ENCODE measurements at regions not wholly inside any gene's neighbourhood (a gene's known extent, or its start where the extent isn't known, plus 50 kb on each side); places are given as distances from the start of the nearest gene placed in this dataset.

DNA sequence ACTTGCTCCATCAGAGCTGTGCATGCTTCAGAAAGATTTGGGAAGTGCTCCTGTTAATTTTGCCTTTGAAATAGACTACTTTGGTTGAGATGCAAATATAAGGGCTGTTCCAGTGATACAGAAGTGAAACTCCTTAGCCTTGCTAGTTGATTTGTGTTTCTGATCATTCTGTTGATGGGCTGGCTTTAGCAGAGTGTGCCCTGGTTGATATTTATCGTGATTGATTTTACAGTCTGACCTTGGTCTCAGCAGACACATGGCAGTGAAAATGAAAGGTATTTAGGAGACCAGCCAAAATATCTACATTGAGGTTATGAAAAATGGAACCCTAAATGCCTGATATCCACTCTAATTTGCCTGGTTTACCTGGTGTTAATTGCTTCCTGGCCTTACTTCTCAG is 122.1 kb upstream of the CEP162 start:
- H3K4me3 ChIP-seq (ENCODE audit: low read length in 2 of 2): no peak overlapping the region
- no peak overlapping the region for H3K27ac ChIP-seq (ENCODE audit: low read depth in 1 of 2, low read length in 1 of 2)
- 90% methylated on average over 1 of the region's 1 CpG for WGBS
- H3K36me3 ChIP-seq (ENCODE audit: control insufficient read depth in 2 of 2, insufficient read depth in 2 of 2, low read length in 1 of 2): no peaks in the 10 kb centered on the region
- no peaks in the 10 kb centered on the region for H3K4me1 ChIP-seq (ENCODE audit: control insufficient read depth in 2 of 2, insufficient read depth in 2 of 2, low read length in 2 of 2)
- no peaks in the 10 kb centered on the region for H3K9me3 ChIP-seq (ENCODE audit: control insufficient read depth in 2 of 2, insufficient read depth in 1 of 2, low read length in 1 of 2)
- H3K27me3 ChIP-seq (ENCODE audit: control insufficient read depth in 2 of 2, insufficient read depth in 1 of 2, low read length in 1 of 2): no peaks in the 10 kb centered on the region
- no peak for DNase-seq (ENCODE audit: low read depth in 6 of 9, low spot score in 9 of 9)

DNA sequence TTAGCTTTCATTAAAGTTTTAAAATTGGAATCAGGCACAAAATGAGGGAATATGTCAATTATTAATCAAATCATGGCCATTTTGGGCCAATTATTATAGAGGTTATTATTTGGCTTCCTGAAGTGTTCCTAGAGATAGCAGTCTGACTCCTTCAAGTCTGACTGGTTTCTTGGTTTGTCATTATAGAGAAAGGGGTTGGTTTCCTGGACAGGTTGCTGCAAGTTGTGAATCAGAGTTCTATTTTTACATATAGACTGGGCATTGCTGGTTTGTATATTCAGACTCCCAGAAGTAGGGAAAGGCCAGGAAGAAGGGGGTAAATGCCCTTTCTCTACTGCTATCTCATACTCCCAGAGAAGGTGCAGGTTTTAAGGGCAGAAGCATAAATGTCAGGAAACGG is 121.4 kb upstream of the CEP162 start:
- no peak overlapping the region for H3K27ac ChIP-seq (ENCODE audit: low read depth in 1 of 2, low read length in 1 of 2)
- H3K36me3 ChIP-seq (ENCODE audit: control insufficient read depth in 2 of 2, insufficient read depth in 2 of 2, low read length in 1 of 2): no peaks in the 10 kb centered on the region
- no peaks in the 10 kb centered on the region for H3K27me3 ChIP-seq (ENCODE audit: control insufficient read depth in 2 of 2, insufficient read depth in 1 of 2, low read length in 1 of 2)
- no peaks in the 10 kb centered on the region for H3K4me1 ChIP-seq (ENCODE audit: control insufficient read depth in 2 of 2, insufficient read depth in 2 of 2, low read length in 2 of 2)
- no peak for DNase-seq (ENCODE audit: low read depth in 6 of 9, low spot score in 9 of 9)
- H3K4me3 ChIP-seq (ENCODE audit: low read length in 2 of 2): no peak overlapping the region
- WGBS: 72% methylated on average over 1 of the region's 1 CpG
- no peaks in the 10 kb centered on the region for H3K9me3 ChIP-seq (ENCODE audit: control insufficient read depth in 2 of 2, insufficient read depth in 1 of 2, low read length in 1 of 2)

DNA sequence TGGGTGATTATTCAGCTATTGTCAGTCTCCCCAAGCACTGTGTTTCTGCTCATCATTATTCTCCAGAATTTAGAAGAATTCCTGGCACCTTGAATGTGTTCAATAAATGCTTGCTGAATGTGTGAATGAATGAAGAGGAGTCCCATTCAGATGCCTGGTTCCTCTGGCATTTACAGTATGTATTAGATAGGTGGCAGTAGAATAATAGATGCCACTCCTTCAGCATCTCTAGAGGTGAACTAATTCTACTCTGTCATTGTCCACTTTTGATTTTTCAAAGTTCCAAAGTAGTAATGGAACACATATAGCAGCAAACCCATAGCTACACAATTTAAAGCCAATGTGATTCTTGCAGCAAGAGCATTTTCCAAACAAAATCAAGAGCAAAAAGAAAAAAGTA is 118.9 kb upstream of the CEP162 start:
- Histone ChIP-seq H3K9me3 (ENCODE audit: control insufficient read depth in 2 of 2, insufficient read depth in 1 of 2, low read length in 1 of 2) (no peaks in the 10 kb centered on the region), H3K4me1 (ENCODE audit: control insufficient read depth in 2 of 2, insufficient read depth in 2 of 2, low read length in 2 of 2) (no peaks in the 10 kb centered on the region), H3K4me3 (ENCODE audit: low read length in 2 of 2) (no peak overlapping the region), H3K36me3 (ENCODE audit: control insufficient read depth in 2 of 2, insufficient read depth in 2 of 2, low read length in 1 of 2) (no peaks in the 10 kb centered on the region), H3K27ac (ENCODE audit: low read depth in 1 of 2, low read length in 1 of 2) (no peak overlapping the region), H3K27me3 (ENCODE audit: control insufficient read depth in 2 of 2, insufficient read depth in 1 of 2, low read length in 1 of 2) (no peaks in the 10 kb centered on the region)
- DNase-seq (ENCODE audit: low read depth in 6 of 9, low spot score in 9 of 9): no peak

DNA sequence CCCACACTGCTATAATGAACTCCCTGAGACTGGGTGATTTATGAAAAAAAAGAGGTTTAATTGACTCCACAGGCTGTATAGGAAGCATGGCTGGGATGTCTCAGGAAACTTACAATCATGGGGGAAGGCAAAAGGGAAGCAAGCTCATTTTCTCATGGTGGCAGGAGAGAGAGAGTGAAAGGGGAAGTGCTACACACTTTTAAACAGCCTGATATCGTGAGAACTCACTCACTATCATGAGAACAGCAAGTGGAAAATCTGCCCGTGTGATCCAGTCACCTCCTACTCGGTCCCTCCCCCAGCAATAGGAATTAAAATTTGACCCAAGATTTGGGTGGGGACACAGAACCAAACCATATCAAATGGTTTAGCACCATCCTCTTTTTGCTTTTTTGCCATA is 116.6 kb upstream of the CEP162 start:
- H3K4me3 ChIP-seq (ENCODE audit: low read length in 2 of 2): no peak overlapping the region
- no peak for DNase-seq (ENCODE audit: low read depth in 6 of 9, low spot score in 9 of 9)
- WGBS: 61% methylated on average over 3 of the region's 3 CpGs

DNA sequence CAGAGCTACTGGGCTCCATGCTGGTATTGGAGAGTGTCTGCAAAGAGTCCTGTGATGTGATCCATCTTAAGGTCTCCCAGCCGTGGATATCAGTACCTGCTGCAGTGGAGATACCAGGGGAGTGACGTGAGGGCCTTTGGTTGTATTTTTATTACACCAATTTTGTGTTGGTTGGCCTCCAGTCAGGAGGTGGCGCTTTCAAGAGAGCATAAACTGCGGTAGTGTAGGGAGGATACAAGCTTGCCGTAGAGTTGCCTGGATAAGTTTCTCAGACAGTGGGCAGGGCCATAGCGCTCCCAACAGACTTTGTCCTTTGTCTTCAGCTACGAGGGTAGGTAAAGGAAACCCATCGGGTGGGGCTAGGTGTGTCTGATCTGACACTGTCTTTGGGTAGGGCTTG is 113.0 kb upstream of the CEP162 start:
- Histone ChIP-seq H3K27ac (ENCODE audit: low read depth in 1 of 2, low read length in 1 of 2) (no peak overlapping the region), H3K4me3 (ENCODE audit: low read length in 2 of 2) (no peak overlapping the region), H3K27me3 (ENCODE audit: control insufficient read depth in 2 of 2, insufficient read depth in 1 of 2, low read length in 1 of 2) (no peaks in the 10 kb centered on the region), H3K4me1 (ENCODE audit: control insufficient read depth in 2 of 2, insufficient read depth in 2 of 2, low read length in 2 of 2) (no peaks in the 10 kb centered on the region), H3K36me3 (ENCODE audit: control insufficient read depth in 2 of 2, insufficient read depth in 2 of 2, low read length in 1 of 2) (no peaks in the 10 kb centered on the region), H3K9me3 (ENCODE audit: control insufficient read depth in 2 of 2, insufficient read depth in 1 of 2, low read length in 1 of 2) (no peaks in the 10 kb centered on the region)
- DNase-seq (ENCODE audit: low read depth in 6 of 9, low spot score in 9 of 9): no peak
- 87% methylated on average over 8 of the region's 8 CpGs for WGBS

More for the DNA sequence above, 116.6 kb upstream of the CEP162 start:
- H3K36me3 ChIP-seq (ENCODE audit: control insufficient read depth in 2 of 2, insufficient read depth in 2 of 2, low read length in 1 of 2): no peaks in the 10 kb centered on the region
- H3K27me3 ChIP-seq (ENCODE audit: control insufficient read depth in 2 of 2, insufficient read depth in 1 of 2, low read length in 1 of 2): no peaks in the 10 kb centered on the region
- no peak overlapping the region for H3K27ac ChIP-seq (ENCODE audit: low read depth in 1 of 2, low read length in 1 of 2)
- H3K4me1 ChIP-seq (ENCODE audit: control insufficient read depth in 2 of 2, insufficient read depth in 2 of 2, low read length in 2 of 2): no peaks in the 10 kb centered on the region
- no peaks in the 10 kb centered on the region for H3K9me3 ChIP-seq (ENCODE audit: control insufficient read depth in 2 of 2, insufficient read depth in 1 of 2, low read length in 1 of 2)

DNA sequence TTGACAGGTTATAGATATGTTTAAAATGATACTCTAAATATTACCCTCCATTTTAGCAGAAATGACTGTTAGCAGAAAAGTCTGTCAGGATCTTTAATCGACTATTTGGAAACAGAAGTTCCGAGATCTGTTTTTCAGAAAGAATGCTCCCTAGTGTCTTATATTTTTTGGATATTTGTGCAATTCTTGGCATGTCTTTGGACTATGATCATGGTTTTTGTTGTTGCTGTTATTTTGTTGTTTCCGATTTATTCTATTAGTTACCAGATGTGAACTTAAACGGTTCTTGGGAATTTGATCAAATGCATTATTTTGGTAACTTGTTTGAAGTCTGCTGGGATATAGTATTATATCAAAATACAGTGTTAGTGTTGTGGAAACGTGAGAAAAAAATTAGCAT is 106.4 kb upstream of the CEP162 start:
- no peak for DNase-seq (ENCODE audit: low read depth in 6 of 9, low spot score in 9 of 9)
- no peak overlapping the region for H3K27ac ChIP-seq (ENCODE audit: low read depth in 1 of 2, low read length in 1 of 2)

DNA sequence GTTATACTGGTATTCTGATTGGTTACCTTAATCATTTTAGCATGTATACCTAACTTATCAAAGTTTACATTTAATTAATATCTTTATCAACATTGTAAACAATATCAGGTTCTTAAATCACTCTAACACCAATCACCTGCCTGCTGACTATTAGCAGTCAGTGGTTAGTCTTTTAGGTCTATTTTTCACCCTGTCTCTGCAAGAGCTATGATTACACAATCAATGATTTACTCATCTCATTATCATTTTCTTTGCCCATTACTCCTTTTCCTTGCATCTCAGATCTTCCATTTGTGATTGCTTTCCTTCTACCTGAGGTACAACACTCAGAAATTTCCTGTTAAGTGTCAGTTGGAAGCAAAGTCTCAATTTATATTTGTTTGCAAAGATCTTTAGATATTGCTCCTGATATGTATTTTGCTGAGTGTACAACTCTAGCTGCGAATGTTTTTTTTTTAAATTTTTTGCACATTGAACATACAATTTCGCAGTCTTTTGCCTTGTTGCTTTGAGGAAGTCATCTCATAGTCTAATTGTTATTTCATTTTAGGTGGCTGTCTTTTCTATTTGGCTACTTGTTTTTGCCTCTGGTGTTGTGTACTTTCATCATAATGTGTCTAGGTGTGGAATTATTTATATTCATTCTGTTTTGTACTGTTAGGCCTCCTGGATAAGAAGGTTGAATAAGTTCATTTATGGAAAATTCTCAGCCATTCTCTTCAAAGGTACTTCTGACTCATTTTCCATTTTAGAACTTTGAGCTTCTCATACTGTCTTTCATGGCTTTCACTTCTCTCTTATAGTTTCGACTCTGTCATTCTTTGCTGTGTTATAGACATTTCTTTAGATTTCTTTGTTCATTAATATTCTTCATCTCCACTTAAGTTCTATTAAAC is 104.9 kb upstream of the CEP162 start:
- no peaks in the 10 kb centered on the region for H3K36me3 ChIP-seq (ENCODE audit: control insufficient read depth in 2 of 2, insufficient read depth in 2 of 2, low read length in 1 of 2)
- no peak for DNase-seq (ENCODE audit: low read depth in 6 of 9, low spot score in 9 of 9)
- H3K9me3 ChIP-seq (ENCODE audit: control insufficient read depth in 2 of 2, insufficient read depth in 1 of 2, low read length in 1 of 2): no peaks in the 10 kb centered on the region
- no peaks in the 10 kb centered on the region for H3K4me1 ChIP-seq (ENCODE audit: control insufficient read depth in 2 of 2, insufficient read depth in 2 of 2, low read length in 2 of 2)
- no peak overlapping the region for H3K27ac ChIP-seq (ENCODE audit: low read depth in 1 of 2, low read length in 1 of 2)
- no peak overlapping the region for H3K4me3 ChIP-seq (ENCODE audit: low read length in 2 of 2)
- WGBS: 92% methylated on average over 3 of the region's 3 CpGs
- no peaks in the 10 kb centered on the region for H3K27me3 ChIP-seq (ENCODE audit: control insufficient read depth in 2 of 2, insufficient read depth in 1 of 2, low read length in 1 of 2)

More for the DNA sequence above, 106.4 kb upstream of the CEP162 start:
- no peaks in the 10 kb centered on the region for H3K36me3 ChIP-seq (ENCODE audit: control insufficient read depth in 2 of 2, insufficient read depth in 2 of 2, low read length in 1 of 2)
- H3K4me1 ChIP-seq (ENCODE audit: control insufficient read depth in 2 of 2, insufficient read depth in 2 of 2, low read length in 2 of 2): no peaks in the 10 kb centered on the region
- no peak overlapping the region for H3K4me3 ChIP-seq (ENCODE audit: low read length in 2 of 2)
- 82% methylated on average over 5 of the region's 5 CpGs for WGBS
- no peaks in the 10 kb centered on the region for H3K9me3 ChIP-seq (ENCODE audit: control insufficient read depth in 2 of 2, insufficient read depth in 1 of 2, low read length in 1 of 2)
- no peaks in the 10 kb centered on the region for H3K27me3 ChIP-seq (ENCODE audit: control insufficient read depth in 2 of 2, insufficient read depth in 1 of 2, low read length in 1 of 2)

DNA sequence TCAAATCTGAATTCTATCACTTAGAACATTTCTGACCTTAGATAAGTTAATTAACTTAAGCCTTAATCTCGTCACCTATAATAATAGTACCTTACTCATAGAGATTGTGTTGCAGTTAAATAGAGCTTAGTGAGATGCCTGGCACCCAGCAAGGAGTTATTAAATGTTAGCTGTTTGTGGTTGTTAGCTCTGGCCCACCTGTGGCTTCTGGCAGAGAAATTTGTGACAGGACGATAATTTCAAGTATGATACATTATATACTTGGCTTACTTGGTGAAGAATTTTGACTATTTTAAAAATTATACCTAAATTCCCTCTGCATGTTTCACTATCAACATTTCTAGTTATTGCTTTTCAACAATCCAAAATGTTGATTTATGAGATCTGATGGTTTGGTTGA is 102.9 kb upstream of the CEP162 start:
- H3K9me3 ChIP-seq (ENCODE audit: control insufficient read depth in 2 of 2, insufficient read depth in 1 of 2, low read length in 1 of 2): no peaks in the 10 kb centered on the region
- no peak overlapping the region for H3K4me3 ChIP-seq (ENCODE audit: low read length in 2 of 2)
- H3K27ac ChIP-seq (ENCODE audit: low read depth in 1 of 2, low read length in 1 of 2): no peak overlapping the region
- H3K36me3 ChIP-seq (ENCODE audit: control insufficient read depth in 2 of 2, insufficient read depth in 2 of 2, low read length in 1 of 2): no peaks in the 10 kb centered on the region
- no peaks in the 10 kb centered on the region for H3K4me1 ChIP-seq (ENCODE audit: control insufficient read depth in 2 of 2, insufficient read depth in 2 of 2, low read length in 2 of 2)
- WGBS: 89% methylated on average over 2 of the region's 2 CpGs
- no peak for DNase-seq (ENCODE audit: low read depth in 6 of 9, low spot score in 9 of 9)
- H3K27me3 ChIP-seq (ENCODE audit: control insufficient read depth in 2 of 2, insufficient read depth in 1 of 2, low read length in 1 of 2): no peaks in the 10 kb centered on the region

DNA sequence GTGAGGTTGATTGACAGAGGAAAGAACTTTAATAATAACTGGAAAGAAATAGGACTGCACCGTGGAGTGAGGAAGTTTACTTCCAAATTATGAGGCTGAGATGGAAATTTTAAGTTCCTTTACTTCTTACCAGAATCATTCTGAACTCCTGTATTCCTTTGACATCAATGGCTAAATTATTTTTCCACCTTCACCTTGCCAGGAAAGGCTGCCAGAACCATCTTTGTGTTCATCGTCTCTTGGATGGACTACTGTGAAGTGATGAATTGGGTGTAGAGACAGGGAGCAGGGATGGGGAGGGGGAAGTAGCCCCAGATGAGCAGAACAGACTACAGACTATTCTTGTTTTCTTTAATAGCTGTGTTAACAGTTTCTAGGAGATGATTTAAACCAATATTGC is 102.1 kb upstream of the CEP162 start:
- Histone ChIP-seq H3K27ac (ENCODE audit: low read depth in 1 of 2, low read length in 1 of 2) (no peak overlapping the region), H3K36me3 (ENCODE audit: control insufficient read depth in 2 of 2, insufficient read depth in 2 of 2, low read length in 1 of 2) (no peaks in the 10 kb centered on the region), H3K27me3 (ENCODE audit: control insufficient read depth in 2 of 2, insufficient read depth in 1 of 2, low read length in 1 of 2) (no peaks in the 10 kb centered on the region), H3K4me1 (ENCODE audit: control insufficient read depth in 2 of 2, insufficient read depth in 2 of 2, low read length in 2 of 2) (no peaks in the 10 kb centered on the region), H3K9me3 (ENCODE audit: control insufficient read depth in 2 of 2, insufficient read depth in 1 of 2, low read length in 1 of 2) (no peaks in the 10 kb centered on the region), H3K4me3 (ENCODE audit: low read length in 2 of 2) (no peak overlapping the region)
- no peak for DNase-seq (ENCODE audit: low read depth in 6 of 9, low spot score in 9 of 9)
- whole genome bisulfite sequencing: 55% methylated on average over 2 of the region's 2 CpGs
